Activated CD4-positive, alpha-beta T cell treated with anti-CD3 and anti-CD28 coated beads for 36 hours (primary cell): ENCODE measurements at regions not wholly inside any gene's neighbourhood (a gene's known extent, or its start where the extent isn't known, plus 50 kb on each side); places are given as distances from the start of the nearest gene placed in this dataset.

ENCODE experiments used
- ATAC-seq: fragments of 200-7000 bp; cut with Tn5 transposase; one replicate; pipeline ENCODE4 v1.10.0; 2021; ENCODE audit warnings: mild to moderate bottlenecking, moderate library complexity
- CTCF ChIA-PET: fragments of 350-600 bp; sonication (Branson Sonifier 250); formaldehyde crosslinking; loops from one replicate; lab custom pipeline; 2021; ENCODE audit warnings: antibody characterized with exemption; lab: Charles Lee
- POLR2A ChIA-PET: fragments of 350-600 bp; sonication (Branson Sonifier 250); formaldehyde crosslinking; loops from one replicate; lab custom pipeline; 2021; ENCODE audit warnings: antibody characterized with exemption, inconsistent platforms; lab: Charles Lee
- DNase-seq: peaks from one replicate; pipeline ENCODE4 v3.0.0-alpha.2; 2020
- H3K27ac Mint-ChIP-seq: one replicate; pipeline ENCODE4 v1.8.0; 2021; ENCODE audit warnings: mixed read lengths
- H3K27me3 Mint-ChIP-seq: one replicate; pipeline ENCODE4 v1.8.0; 2021; ENCODE audit warnings: mixed read lengths
- H3K36me3 Mint-ChIP-seq: one replicate; pipeline ENCODE4 v1.8.0; 2021; ENCODE audit warnings: low read depth, mixed read lengths
- H3K4me1 Mint-ChIP-seq: one replicate; pipeline ENCODE4 v1.8.0; 2021; ENCODE audit warnings: mixed read lengths
- H3K4me3 Mint-ChIP-seq: one replicate; pipeline ENCODE4 v1.8.0; 2021; ENCODE audit warnings: mild to moderate bottlenecking, moderate library complexity, mixed read lengths
- H3K9me3 Mint-ChIP-seq: one replicate; pipeline ENCODE4 v1.8.0; 2021; ENCODE audit warnings: low read depth, mixed read lengths
- intact Hi-C, 2 experiments: fragments of 100-400 bp; cut with DNase I in 1 of 2; cut with micrococcal nuclease in 1 of 2; formaldehyde crosslinking; loops; one replicate each; pipeline versions ENCODE4 v1.14.2 to v1.15.1; 2022 to 2024; cut with DNase I, micrococcal nuclease

DNA sequence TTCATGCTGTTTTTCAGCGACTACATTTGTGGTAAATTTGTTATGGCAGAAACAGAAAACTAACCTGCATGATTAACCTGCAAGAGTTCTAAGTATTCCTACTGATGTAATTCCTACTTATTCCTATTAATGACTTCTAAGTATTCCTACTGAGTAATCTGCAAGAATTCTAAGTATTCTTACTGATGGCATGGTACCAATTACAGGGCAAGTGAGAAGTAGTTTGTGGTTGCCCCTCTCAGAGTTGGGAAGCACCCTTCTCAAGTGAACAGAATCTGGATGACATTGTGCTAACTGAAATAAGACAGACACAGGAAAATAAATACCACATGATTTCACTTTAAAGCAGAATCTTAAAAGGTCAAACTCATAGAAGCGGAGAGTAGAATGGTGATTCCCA, 100.9 kb upstream of the CPNE8 start:
- H3K36me3 Mint-ChIP-seq: no peaks in the 10 kb centered on the region
- DNase-seq (no peak), ATAC-seq (no peak)
- POLR2A ChIA-PET: no interaction called here
- H3K4me3 Mint-ChIP-seq: no peak overlapping the region
- intact Hi-C loops: no loop called here
- no peaks in the 10 kb centered on the region for H3K9me3 Mint-ChIP-seq
- H3K27ac Mint-ChIP-seq: no peak overlapping the region
- CTCF ChIA-PET: interaction anchor here (0.7 kb wide), 1 partner anchor 140 kb away, joined by 3 read pairs; no protein-coding TSS in a partner anchor
- H3K4me1 Mint-ChIP-seq: no peaks in the 10 kb centered on the region
- no peaks in the 10 kb centered on the region for H3K27me3 Mint-ChIP-seq

DNA sequence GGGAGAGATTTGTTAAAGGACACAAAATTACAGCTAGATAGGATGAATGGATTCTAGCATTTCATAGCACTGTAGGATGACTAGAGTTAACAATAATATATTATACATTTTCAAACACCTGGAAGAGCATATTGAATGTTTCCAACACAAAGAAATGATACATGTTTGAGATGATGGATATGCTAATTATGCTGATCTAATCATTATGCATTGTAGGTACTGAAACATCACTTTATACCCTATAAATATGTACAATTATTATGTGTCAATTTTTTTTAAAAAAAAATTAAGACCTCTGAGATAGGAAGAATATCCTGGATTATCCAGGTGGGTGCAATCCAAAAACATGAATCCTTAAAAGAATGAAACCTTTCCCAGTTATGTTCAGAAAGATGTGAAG, 100.3 kb upstream of the CPNE8 start:
- DNase-seq (no peak), ATAC-seq (no peak)
- Mint-ChIP-seq H3K27me3 (no peaks in the 10 kb centered on the region), H3K9me3 (no peaks in the 10 kb centered on the region), H3K4me3 (no peak overlapping the region), H3K36me3 (no peaks in the 10 kb centered on the region), H3K27ac (no peak overlapping the region), H3K4me1 (no peaks in the 10 kb centered on the region)
- ChIA-PET POLR2A (no interaction called here), CTCF (interaction anchor here (0.7 kb wide), 1 partner anchor 139 kb away, joined by 3 read pairs; no protein-coding TSS in a partner anchor)
- intact Hi-C loops: no loop called here

DNA sequence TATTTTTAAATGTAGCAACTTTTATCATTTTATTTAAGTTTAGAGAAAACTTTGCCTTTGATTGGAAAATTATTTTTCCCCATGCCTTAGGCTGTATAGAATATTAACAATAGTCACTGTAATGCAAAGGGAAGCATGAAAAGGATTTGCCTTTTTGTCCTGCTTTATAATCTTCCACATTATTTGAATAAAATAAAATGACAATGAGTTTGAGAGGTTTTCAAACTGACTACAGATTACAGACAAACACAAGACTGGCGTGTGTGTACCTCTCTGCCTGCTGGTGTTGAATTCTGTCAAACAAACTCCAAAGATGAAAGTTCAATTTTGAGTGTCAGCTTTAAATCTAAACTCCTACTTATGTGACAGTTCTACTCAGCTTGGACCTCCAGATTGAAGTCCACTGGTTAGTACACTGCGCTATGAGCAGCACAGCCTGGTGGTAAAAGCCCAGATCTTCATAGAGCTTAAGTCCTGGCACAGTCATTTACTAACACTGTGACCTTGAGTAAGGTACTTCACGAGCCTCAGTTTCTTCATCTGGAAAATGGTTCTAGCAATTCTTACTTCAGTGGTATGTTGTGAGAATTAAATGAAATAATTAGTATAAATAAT, 98.3 kb upstream of the CPNE8 start:
- ATAC-seq (no peak), DNase-seq (no peak)
- POLR2A ChIA-PET: no interaction called here
- Mint-ChIP-seq H3K9me3 (no peaks in the 10 kb centered on the region), H3K36me3 (no peaks in the 10 kb centered on the region), H3K27ac (no peak overlapping the region), H3K27me3 (no peaks in the 10 kb centered on the region), H3K4me3 (no peak overlapping the region), H3K4me1 (no peaks in the 10 kb centered on the region)
- intact Hi-C loops: no loop called here
- CTCF ChIA-PET: no interaction called here

DNA sequence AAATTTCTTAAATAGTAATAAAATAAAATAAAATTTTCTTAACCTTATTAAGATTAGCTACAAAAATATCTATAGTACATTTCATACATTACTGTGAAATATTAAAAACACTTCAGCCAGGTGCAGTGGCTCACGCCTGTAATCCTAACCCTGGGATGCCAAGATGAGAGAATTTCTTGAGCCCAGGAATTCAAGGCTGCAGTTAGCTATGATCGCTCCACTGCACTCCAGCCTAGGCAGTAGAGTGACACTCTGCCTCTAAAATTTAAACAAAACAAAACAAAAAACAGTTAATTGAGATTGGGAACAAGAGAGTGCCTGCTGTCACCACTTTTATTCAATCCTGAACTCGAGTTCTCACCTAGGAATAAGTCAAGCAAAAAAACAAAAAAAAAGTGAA, 95.0 kb upstream of the CPNE8 start:
- intact Hi-C loops: no loop called here
- no peaks in the 10 kb centered on the region for H3K27me3 Mint-ChIP-seq
- H3K4me3 Mint-ChIP-seq: no peak overlapping the region
- H3K9me3 Mint-ChIP-seq: no peaks in the 10 kb centered on the region
- H3K4me1 Mint-ChIP-seq: no peaks in the 10 kb centered on the region
- CTCF ChIA-PET: no interaction called here
- DNase-seq: no peak
- POLR2A ChIA-PET: no interaction called here
- H3K27ac Mint-ChIP-seq: no peak overlapping the region
- no peak for ATAC-seq
- H3K36me3 Mint-ChIP-seq: no peaks in the 10 kb centered on the region

DNA sequence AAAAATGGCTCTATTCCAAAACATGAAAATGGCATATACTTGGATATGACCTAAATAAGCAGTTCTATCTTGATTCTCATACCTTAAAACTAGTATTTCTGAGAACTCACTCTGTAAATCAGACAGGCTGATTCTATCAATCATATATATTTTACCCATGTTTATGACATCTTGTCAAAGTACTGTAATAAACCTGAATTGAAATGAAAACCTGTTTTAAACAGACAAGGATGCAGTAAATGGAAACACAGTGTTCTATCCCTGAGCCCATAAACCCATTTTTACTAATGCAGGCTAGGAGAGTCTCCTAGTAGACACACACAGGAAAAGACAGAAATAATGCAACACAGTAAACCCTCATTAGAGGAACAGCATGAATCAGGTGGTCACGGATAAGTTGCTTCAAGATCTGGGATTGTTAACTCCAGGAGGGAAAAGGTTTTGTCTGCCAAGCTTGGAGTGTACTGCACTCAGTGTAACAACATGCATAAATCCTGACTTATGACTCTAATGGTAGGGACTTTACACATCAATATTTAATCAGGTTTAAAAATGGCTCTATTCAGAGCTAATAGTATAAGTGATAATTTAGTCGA, 93.6 kb upstream of the CPNE8 start:
- ATAC-seq (no peak), DNase-seq (no peak)
- Mint-ChIP-seq H3K4me1 (no peaks in the 10 kb centered on the region), H3K4me3 (no peak overlapping the region), H3K27me3 (no peaks in the 10 kb centered on the region), H3K27ac (no peak overlapping the region), H3K9me3 (no peaks in the 10 kb centered on the region), H3K36me3 (no peaks in the 10 kb centered on the region)
- intact Hi-C loops: no loop called here
- ChIA-PET CTCF (no interaction called here), POLR2A (no interaction called here)

DNA sequence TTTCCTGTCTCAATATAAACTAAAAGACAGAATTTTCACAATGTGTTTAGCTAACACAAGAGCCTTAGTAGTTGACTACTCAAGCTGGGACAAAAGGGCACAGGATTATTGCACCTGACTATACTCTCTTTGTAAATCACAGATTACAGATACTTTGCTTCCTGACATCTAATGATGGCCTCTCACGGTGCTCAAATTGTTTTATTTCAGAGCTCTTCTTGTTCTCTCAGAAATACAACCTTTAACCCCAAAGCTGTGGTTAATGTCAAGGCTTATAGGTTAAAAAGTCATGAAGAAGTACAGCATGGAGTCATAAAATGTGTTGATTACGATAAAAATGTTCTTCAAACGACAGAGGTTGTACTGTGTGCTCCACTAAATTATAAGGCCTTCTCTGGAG, 89.9 kb upstream of the CPNE8 start:
- intact Hi-C loops: no loop called here
- Mint-ChIP-seq H3K36me3 (no peaks in the 10 kb centered on the region), H3K9me3 (peaks cover 2% of the 10 kb centered on the region), H3K27ac (no peak overlapping the region), H3K4me1 (no peaks in the 10 kb centered on the region), H3K27me3 (no peaks in the 10 kb centered on the region), H3K4me3 (no peak overlapping the region)
- ATAC-seq (no peak), DNase-seq (no peak)
- POLR2A ChIA-PET: no interaction called here
- CTCF ChIA-PET: no interaction called here

DNA sequence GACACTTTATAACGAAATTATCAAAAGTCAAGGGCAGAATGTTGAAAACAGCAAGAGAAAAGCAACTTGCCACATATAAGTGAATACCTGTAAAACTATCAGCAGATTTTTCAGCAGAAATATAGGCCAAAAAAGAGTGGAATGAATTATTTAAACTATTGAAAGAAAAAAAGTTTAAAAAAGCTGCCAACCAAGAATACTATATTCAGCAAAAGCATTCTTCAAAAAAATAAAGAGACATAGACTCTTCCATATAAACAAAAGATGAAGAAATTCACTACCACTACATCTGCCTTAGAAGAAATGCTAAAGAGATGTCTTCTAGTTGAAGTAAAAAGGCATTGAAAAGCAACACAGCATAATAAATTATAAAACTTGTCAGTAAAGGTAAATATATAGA, 80.6 kb upstream of the CPNE8 start:
- H3K4me1 Mint-ChIP-seq: no peaks in the 10 kb centered on the region
- no peaks in the 10 kb centered on the region for H3K36me3 Mint-ChIP-seq
- ATAC-seq (no peak), DNase-seq (no peak)
- POLR2A ChIA-PET: no interaction called here
- H3K27ac Mint-ChIP-seq: no peak overlapping the region
- intact Hi-C loops: no loop called here
- CTCF ChIA-PET: no interaction called here
- H3K27me3 Mint-ChIP-seq: no peaks in the 10 kb centered on the region
- no peak overlapping the region for H3K4me3 Mint-ChIP-seq
- peaks cover 18% of the 10 kb centered on the region for H3K9me3 Mint-ChIP-seq

DNA sequence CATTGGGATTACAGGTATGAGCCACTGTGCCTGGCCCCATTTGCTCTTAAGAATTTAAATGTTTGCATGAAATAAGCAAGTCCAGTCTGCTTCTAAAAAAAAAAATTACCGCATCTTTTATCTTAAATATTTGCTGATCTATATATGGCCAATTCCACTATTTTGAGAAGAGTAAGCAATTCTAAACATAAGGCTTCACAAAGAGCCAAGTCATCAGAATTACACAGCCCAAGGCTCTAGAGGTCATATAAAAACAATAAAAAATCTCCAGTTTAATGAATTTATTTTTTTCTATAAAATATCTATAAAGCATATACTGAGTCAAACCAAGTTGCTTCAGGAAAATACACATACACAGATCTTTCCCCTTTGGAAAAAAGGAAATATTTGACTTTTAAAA, 79.0 kb upstream of the CPNE8 start:
- CTCF ChIA-PET: no interaction called here

DNA sequence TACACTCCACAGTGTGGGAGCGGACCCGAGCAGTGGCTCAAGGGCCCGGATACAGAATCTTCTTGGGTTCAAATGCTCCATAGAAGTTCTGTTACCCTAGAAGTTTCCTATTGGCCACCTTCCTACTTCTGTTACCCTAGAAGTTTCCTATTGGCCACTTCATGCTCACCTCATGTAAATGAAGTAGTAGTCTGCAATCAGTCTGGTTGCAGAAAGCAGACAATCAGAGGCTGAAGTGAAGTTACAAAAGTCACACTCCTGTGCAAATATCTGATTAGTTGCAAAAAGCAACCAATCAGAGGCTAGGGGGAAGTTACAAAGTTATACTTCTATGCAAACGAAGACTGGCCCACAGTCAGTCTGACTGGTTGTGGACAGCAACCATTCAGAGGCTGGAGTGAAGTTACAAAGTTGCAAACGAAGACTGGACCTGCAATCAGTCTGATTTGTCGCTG, 77.8 kb upstream of the CPNE8 start:
- no peak overlapping the region for H3K4me3 Mint-ChIP-seq
- CTCF ChIA-PET: no interaction called here
- no peaks in the 10 kb centered on the region for H3K27me3 Mint-ChIP-seq
- intact Hi-C loops: no loop called here
- ATAC-seq (no peak), DNase-seq (no peak)
- POLR2A ChIA-PET: no interaction called here
- H3K4me1 Mint-ChIP-seq: no peaks in the 10 kb centered on the region
- H3K9me3 Mint-ChIP-seq: peaks cover 14% of the 10 kb centered on the region
- H3K27ac Mint-ChIP-seq: no peak overlapping the region
- no peaks in the 10 kb centered on the region for H3K36me3 Mint-ChIP-seq

More for the DNA sequence above, 79.0 kb upstream of the CPNE8 start:
- Mint-ChIP-seq H3K36me3 (no peaks in the 10 kb centered on the region), H3K27me3 (no peaks in the 10 kb centered on the region), H3K4me1 (no peaks in the 10 kb centered on the region), H3K9me3 (peaks cover 18% of the 10 kb centered on the region), H3K27ac (no peak overlapping the region), H3K4me3 (no peak overlapping the region)
- no peak for DNase-seq
- POLR2A ChIA-PET: no interaction called here
- intact Hi-C loops: no loop called here
- ATAC-seq: no peak

DNA sequence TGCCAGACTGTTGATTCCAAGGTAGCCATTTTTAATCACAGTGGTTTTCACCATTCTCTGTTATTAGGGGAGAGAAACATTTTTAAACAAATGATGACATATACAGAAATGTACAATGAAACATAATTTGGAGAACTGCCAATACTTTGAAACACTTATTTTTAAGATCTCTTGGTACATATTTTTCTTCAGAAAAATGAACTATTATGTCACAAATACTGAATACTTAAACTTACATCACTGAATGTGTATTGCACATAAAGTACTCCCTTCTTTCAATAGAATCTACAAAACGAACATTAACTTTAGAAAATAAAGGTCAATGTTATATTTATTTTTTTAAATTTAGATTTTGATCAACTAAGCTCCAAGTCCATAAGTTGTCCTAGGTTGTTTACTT, 71.7 kb upstream of the CPNE8 start:
- intact Hi-C loops: no loop called here
- peaks cover 7% of the 10 kb centered on the region for H3K9me3 Mint-ChIP-seq
- H3K36me3 Mint-ChIP-seq: no peaks in the 10 kb centered on the region
- DNase-seq: no peak
- POLR2A ChIA-PET: no interaction called here
- H3K4me3 Mint-ChIP-seq: no peak overlapping the region
- no peak overlapping the region for H3K27ac Mint-ChIP-seq
- H3K4me1 Mint-ChIP-seq: no peaks in the 10 kb centered on the region
- ATAC-seq: no peak
- CTCF ChIA-PET: interaction anchor here (0.6 kb wide), 1 partner anchor 67 kb away, joined by 3 read pairs; no protein-coding TSS in a partner anchor
- H3K27me3 Mint-ChIP-seq: peaks cover 3% of the 10 kb centered on the region

DNA sequence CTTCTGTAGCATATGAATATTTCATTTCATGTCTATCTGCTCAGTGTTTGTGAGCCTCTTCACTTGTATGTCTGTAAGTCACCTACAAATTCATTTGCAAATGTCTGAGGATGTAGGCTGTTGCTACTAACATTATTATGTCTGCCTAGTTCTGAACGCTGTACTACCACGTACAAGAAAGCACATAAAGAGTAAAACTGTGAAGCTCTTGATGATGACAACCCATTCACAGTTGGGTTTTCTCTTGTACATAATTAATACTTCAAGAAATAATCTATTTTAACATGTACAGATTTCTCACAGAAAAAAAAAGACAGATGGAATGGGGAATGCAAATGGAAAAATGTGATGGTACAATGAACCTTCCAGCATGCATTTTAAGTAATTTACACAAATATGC, 64.3 kb upstream of the CPNE8 start:
- ATAC-seq: no peak
- intact Hi-C loops: no loop called here
- H3K9me3 Mint-ChIP-seq: peaks cover 13% of the 10 kb centered on the region
- H3K27ac Mint-ChIP-seq: no peak overlapping the region
- DNase-seq: no peak
- no peaks in the 10 kb centered on the region for H3K36me3 Mint-ChIP-seq
- peaks cover 3% of the 10 kb centered on the region for H3K27me3 Mint-ChIP-seq
- ChIA-PET POLR2A (no interaction called here), CTCF (no interaction called here)
- H3K4me3 Mint-ChIP-seq: no peak overlapping the region
- H3K4me1 Mint-ChIP-seq: no peaks in the 10 kb centered on the region

DNA sequence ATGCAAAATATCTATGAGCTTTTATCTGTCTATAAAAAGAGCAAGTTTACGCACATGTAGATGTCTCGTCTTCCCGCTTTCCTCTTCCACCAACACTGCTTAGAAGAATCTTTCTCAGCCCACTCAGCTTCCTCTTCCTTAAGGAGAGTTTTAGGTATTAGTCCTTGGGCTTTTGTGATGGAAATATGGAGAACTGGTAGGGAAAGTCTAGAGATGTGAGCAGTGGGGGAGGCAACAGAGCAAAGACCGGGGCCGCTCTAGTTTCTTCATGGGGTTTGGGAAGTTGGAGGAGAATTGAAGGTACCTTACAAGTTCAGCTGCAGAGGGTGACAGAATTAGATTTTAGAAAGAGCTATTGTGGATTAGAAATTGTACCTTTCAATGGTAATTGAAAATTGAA, 56.3 kb upstream of the CPNE8 start:
- DNase-seq (no peak), ATAC-seq (no peak)
- Mint-ChIP-seq H3K27me3 (no peaks in the 10 kb centered on the region), H3K9me3 (no peaks in the 10 kb centered on the region), H3K4me1 (no peaks in the 10 kb centered on the region), H3K4me3 (no peak overlapping the region), H3K27ac (no peak overlapping the region), H3K36me3 (no peaks in the 10 kb centered on the region)
- CTCF ChIA-PET: no interaction called here
- intact Hi-C loops: no loop called here
- POLR2A ChIA-PET: no interaction called here
